H9 (cell line): ENCODE measurements at regions not wholly inside any gene's neighbourhood (a gene's known extent, or its start where the extent isn't known, plus 50 kb on each side); places are given as distances from the start of the nearest gene placed in this dataset.

Experiments used
- DNase-seq: peaks from one replicate; pipeline ENCODE4 v3.0.0-alpha.2; 2017
- H2AFZ ChIP-seq: one replicate; pipeline ENCODE4 v1.6.1; 2013; ENCODE audit warnings: mild to moderate bottlenecking, low read length, control low read depth, moderate library complexity
- H2AK5ac ChIP-seq: 2 replicates; pipeline ENCODE4 v1.6.1; 2013; ENCODE audit warnings: low read length, control low read depth, mixed read lengths; ENCODE audit not compliant: insufficient read length
- H2BK120ac ChIP-seq: one replicate; pipeline ENCODE4 v1.6.1; 2013; ENCODE audit warnings: low read depth, mild to moderate bottlenecking, low read length, control low read depth, inconsistent platforms; ENCODE audit not compliant: poor library complexity, severe bottlenecking
- H2BK12ac ChIP-seq: 2 replicates; pipeline ENCODE4 v1.6.1; 2013; ENCODE audit warnings: low read length, control low read depth, mixed read lengths, low read depth; ENCODE audit not compliant: insufficient read length
- H2BK15ac ChIP-seq: 2 replicates; pipeline ENCODE4 v1.6.1; 2013; ENCODE audit warnings: low read depth, low read length, control low read depth
- H2BK20ac ChIP-seq: one replicate; pipeline ENCODE4 v1.6.1; 2013; ENCODE audit warnings: low read depth, mild to moderate bottlenecking, low read length, control low read depth, inconsistent platforms; ENCODE audit not compliant: poor library complexity, severe bottlenecking
- H2BK5ac ChIP-seq: 2 replicates; pipeline ENCODE4 v1.6.1; 2013; ENCODE audit warnings: low read length, control low read depth, mixed read lengths; ENCODE audit not compliant: insufficient read length
- H3K14ac ChIP-seq: 2 replicates; pipeline ENCODE4 v1.6.1; 2013; ENCODE audit warnings: low read length, control low read depth; ENCODE audit not compliant: insufficient read depth
- H3K18ac ChIP-seq: 2 replicates; pipeline ENCODE4 v1.6.1; 2013; ENCODE audit warnings: low read depth, mild to moderate bottlenecking, mixed read lengths, low read length, control low read depth; ENCODE audit not compliant: insufficient read length
- H3K23ac ChIP-seq: 2 replicates; pipeline ENCODE4 v1.6.1; 2013; ENCODE audit warnings: low read length, control low read depth, mixed read lengths, low read depth; ENCODE audit not compliant: insufficient read length
- H3K23me2 ChIP-seq: 2 replicates; pipeline ENCODE4 v1.6.1; 2013; ENCODE audit warnings: low read depth, mild to moderate bottlenecking, mixed read lengths, low read length, control low read depth; ENCODE audit not compliant: insufficient read length, poor library complexity, severe bottlenecking
- H3K27ac ChIP-seq: 2 replicates; pipeline ENCODE4 v1.5.1; 2013; ENCODE audit warnings: low read length, control low read depth, mixed read lengths, low read depth; ENCODE audit not compliant: insufficient read length
- H3K27me3 ChIP-seq: 2 replicates; pipeline ENCODE4 v1.6.1; 2013; ENCODE audit warnings: low read length, control low read depth, inconsistent platforms; ENCODE audit not compliant: insufficient read depth
- H3K4ac ChIP-seq: 2 replicates; pipeline ENCODE4 v1.6.1; 2013; ENCODE audit warnings: low read depth, mild to moderate bottlenecking, control low read depth, inconsistent platforms, low read length, moderate library complexity
- H3K4me1 ChIP-seq: 2 replicates; pipeline ENCODE4 v1.6.1; 2013; ENCODE audit warnings: low read length, control low read depth, inconsistent platforms; ENCODE audit not compliant: insufficient read depth
- H3K4me2 ChIP-seq: 2 replicates; pipeline ENCODE4 v1.6.1; 2013; ENCODE audit warnings: low read length, control low read depth, mixed read lengths; ENCODE audit not compliant: insufficient read length, insufficient read depth
- H3K56ac ChIP-seq: 2 replicates; pipeline ENCODE4 v1.6.1; 2013; ENCODE audit warnings: low read depth, mild to moderate bottlenecking, mixed read lengths, low read length, control low read depth; ENCODE audit not compliant: insufficient read length
- H3K79me1 ChIP-seq: 2 replicates; pipeline ENCODE4 v1.6.1; 2013; ENCODE audit warnings: low read depth, mild to moderate bottlenecking, moderate library complexity, low read length, control low read depth, inconsistent platforms; ENCODE audit not compliant: insufficient read depth, poor library complexity, severe bottlenecking
- H3K79me2 ChIP-seq: 2 replicates; pipeline ENCODE4 v1.6.1; 2013; ENCODE audit warnings: low read length, control low read depth, inconsistent platforms; ENCODE audit not compliant: insufficient read depth
- H3K9ac ChIP-seq: 2 replicates; pipeline ENCODE4 v1.6.1; 2013; ENCODE audit warnings: low read length, control low read depth, mixed read lengths; ENCODE audit not compliant: insufficient read length; ENCODE audit errors: extremely low read depth
- H3K9me3 ChIP-seq: one replicate; pipeline ENCODE4 v1.6.1; 2013; ENCODE audit warnings: low read depth, low read length, inconsistent platforms; ENCODE audit not compliant: control insufficient read depth
- H3T11ph ChIP-seq: one replicate; pipeline ENCODE4 v1.6.1; 2013; ENCODE audit warnings: mild to moderate bottlenecking, low read length, control low read depth, inconsistent platforms
- H4K20me1 ChIP-seq: one replicate; pipeline ENCODE4 v1.6.1; 2013; ENCODE audit not compliant: control insufficient read depth, insufficient read length, insufficient read depth
- H4K5ac ChIP-seq: 2 replicates; pipeline ENCODE4 v1.6.1; 2013; ENCODE audit warnings: low read depth, mild to moderate bottlenecking, mixed read lengths, low read length, control low read depth; ENCODE audit not compliant: insufficient read length
- H4K8ac ChIP-seq: replicated peaks from 2 replicates; pipeline ENCODE4 v1.6.1; 2013; ENCODE audit warnings: low read length, control low read depth, mixed read lengths, low read depth; ENCODE audit not compliant: insufficient read length
- H4K91ac ChIP-seq: 2 replicates; pipeline ENCODE4 v1.6.1; 2013; ENCODE audit warnings: low read depth, mild to moderate bottlenecking, moderate library complexity, mixed read lengths, low read length, control low read depth; ENCODE audit not compliant: insufficient read length
- H3K27ac Mint-ChIP-seq, 3 experiments: 2 replicates in 2 of 3; 3 replicates in 1 of 3; pipeline ENCODE4 v1.8.0; 2020 to 2021; ENCODE audit warnings: mixed read lengths in 3 of 3, mild to moderate bottlenecking in 1 of 3, moderate library complexity in 1 of 3
- H3K27me3 Mint-ChIP-seq: 2 replicates; pipeline ENCODE4 v1.8.0; 2021; ENCODE audit warnings: low read depth, mild to moderate bottlenecking, moderate library complexity, mixed read lengths
- H3K36me3 Mint-ChIP-seq, 3 experiments: 2 replicates in 2 of 3; 3 replicates in 1 of 3; pipeline ENCODE4 v1.8.0; 2020 to 2021; ENCODE audit warnings: low read depth in 3 of 3, mixed read lengths in 3 of 3; ENCODE audit not compliant: insufficient read depth in 1 of 3
- H3K4me1 Mint-ChIP-seq, 2 experiments: 2 replicates each; pipeline ENCODE4 v1.8.0; 2020; ENCODE audit warnings: mixed read lengths in 2 of 2
- H3K4me3 Mint-ChIP-seq, 2 experiments: 2 replicates in 1 of 2; 3 replicates in 1 of 2; pipeline ENCODE4 v1.8.0; 2020 to 2021; ENCODE audit warnings: mild to moderate bottlenecking in 2 of 2, mixed read lengths in 2 of 2, moderate library complexity in 1 of 2
- H3K9me3 Mint-ChIP-seq, 2 experiments: 2 replicates in 1 of 2; 3 replicates in 1 of 2; pipeline ENCODE4 v1.8.0; 2020; ENCODE audit warnings: mild to moderate bottlenecking in 2 of 2, mixed read lengths in 2 of 2, moderate library complexity in 1 of 2
- WGBS: extraction: QIAGEN DNeasy Blood & Tissue Kit; methylation state at CpG from one replicate; pipeline ENCODE4 v1.1.7; 2013; ENCODE audit warnings: missing lambda C conversion rate, low lambda C conversion rate, mixed read lengths; ENCODE audit not compliant: insufficient read length; ENCODE audit errors: extremely low coverage; 5-methylcytosine and 5-hydroxymethylcytosine counted together
- TF ChIP-seq, protein P1 (sequence below): fragments of 200-600 bp; sonication (generic); conservative IDR thresholded peaks from 3 replicates; pipeline ENCODE4 v1.8.0; 2021; ENCODE audit warnings: antibody characterized with exemption, mild to moderate bottlenecking

DNA sequence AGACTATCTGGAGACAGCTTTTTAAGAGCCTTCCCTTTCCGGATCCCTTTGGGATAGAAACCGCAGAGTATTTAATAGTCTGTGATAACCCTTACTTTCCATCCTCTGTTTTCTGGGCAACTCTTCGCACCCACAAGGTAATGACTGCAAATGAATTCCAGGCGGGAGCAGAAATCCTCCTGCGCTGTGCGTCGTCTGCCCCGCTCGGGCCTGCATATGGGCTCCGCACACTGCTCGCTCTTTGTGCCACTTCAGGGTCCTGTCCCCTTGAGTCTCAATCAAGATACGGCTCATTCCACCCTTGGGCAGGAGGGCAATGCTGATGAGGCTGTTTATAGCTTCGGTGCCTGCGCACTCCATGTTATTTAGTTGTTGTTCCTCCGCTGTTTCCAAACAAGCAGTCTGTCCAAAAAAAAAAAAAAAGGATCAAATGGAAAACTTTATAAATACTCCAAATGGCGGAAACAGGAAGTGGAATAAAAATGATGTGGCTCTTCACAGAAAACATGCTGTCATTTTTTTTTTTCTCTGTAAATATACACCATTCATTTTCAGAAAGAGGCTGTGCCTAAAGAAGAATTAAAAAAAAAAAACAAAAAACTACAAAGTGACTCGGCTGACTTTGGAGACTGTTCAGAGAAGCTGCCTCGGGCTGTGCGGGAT, 169.6 kb upstream of the GMDS start:
- Histone ChIP-seq H4K5ac (no peak overlapping the region), H3K9me3 (no peaks in the 10 kb centered on the region), H3K4me2 (no peak overlapping the region), H3K79me2 (no peaks in the 10 kb centered on the region), H2AFZ (no peak overlapping the region), H3K18ac (no peak overlapping the region), H3K14ac (no peak overlapping the region), H3K4me1 (no peaks in the 10 kb centered on the region), H3K4ac (no peak overlapping the region), H2BK15ac (no peak overlapping the region), H2BK20ac (no peak overlapping the region), H3K56ac (no peak overlapping the region), H3K27me3 (no peaks in the 10 kb centered on the region), H3K79me1 (no peaks in the 10 kb centered on the region), H2BK120ac (no peak overlapping the region), H2AK5ac (no peak overlapping the region), H4K91ac (no peak overlapping the region), H3T11ph (no peak overlapping the region), H3K23ac (no peak overlapping the region), H4K8ac (no peak overlapping the region), H4K20me1 (no peaks in the 10 kb centered on the region), H3K9ac (no peak overlapping the region), H2BK12ac (no peak overlapping the region), H3K27ac (no peak overlapping the region), H2BK5ac (no peak overlapping the region), H3K23me2 (no peaks in the 10 kb centered on the region)
- H3K36me3 Mint-ChIP-seq, result no peaks in the 10 kb centered on the region
- TF ChIP-seq, protein P1, sequence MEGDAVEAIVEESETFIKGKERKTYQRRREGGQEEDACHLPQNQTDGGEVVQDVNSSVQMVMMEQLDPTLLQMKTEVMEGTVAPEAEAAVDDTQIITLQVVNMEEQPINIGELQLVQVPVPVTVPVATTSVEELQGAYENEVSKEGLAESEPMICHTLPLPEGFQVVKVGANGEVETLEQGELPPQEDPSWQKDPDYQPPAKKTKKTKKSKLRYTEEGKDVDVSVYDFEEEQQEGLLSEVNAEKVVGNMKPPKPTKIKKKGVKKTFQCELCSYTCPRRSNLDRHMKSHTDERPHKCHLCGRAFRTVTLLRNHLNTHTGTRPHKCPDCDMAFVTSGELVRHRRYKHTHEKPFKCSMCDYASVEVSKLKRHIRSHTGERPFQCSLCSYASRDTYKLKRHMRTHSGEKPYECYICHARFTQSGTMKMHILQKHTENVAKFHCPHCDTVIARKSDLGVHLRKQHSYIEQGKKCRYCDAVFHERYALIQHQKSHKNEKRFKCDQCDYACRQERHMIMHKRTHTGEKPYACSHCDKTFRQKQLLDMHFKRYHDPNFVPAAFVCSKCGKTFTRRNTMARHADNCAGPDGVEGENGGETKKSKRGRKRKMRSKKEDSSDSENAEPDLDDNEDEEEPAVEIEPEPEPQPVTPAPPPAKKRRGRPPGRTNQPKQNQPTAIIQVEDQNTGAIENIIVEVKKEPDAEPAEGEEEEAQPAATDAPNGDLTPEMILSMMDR, result no peak
- H3K4me1 Mint-ChIP-seq, result no peaks in the 10 kb centered on the region
- H3K4me3 Mint-ChIP-seq, result no peak overlapping the region
- H3K27me3 Mint-ChIP-seq, result peaks cover 4% of the 10 kb centered on the region; the same call in 1 of the 2 replicates
- no peaks in the 10 kb centered on the region; a peak in 1 of 5 replicates for H3K9me3 Mint-ChIP-seq
- no CpG with 5 or more reads among the region's 19 CpGs for whole genome bisulfite sequencing
- no peak overlapping the region for H3K27ac Mint-ChIP-seq
- DNase-seq, result no peak
